ENCODE measurements at regions not wholly inside any gene's neighbourhood (a gene's known extent, or its start where the extent isn't known, plus 50 kb on each side); places are given as distances from the start of the nearest gene placed in this dataset.
"Not testable (repeated sequence)": the region's sequence is repeated elsewhere in the genome, so short reads cannot be mapped to it uniquely, and the experiment has no call there.

GRCh38 chr4:54842656-54843055, 184.9 kb downstream of the KIT start:
- CTCF ChIA-PET, result no interaction called here
- ATAC-seq (no peak), DNase-seq (no peak)
- Mint-ChIP-seq H3K9me3 (ENCODE audit: low read depth) (no peaks in the 10 kb centered on the region), H3K27ac (no peak overlapping the region), H3K36me3 (no peaks in the 10 kb centered on the region), H3K4me3 (no peak overlapping the region), H3K4me1 (no peaks in the 10 kb centered on the region), H3K27me3 (no peaks in the 10 kb centered on the region)

GRCh38 chr4:54842226-54842625, 184.5 kb downstream of the KIT start:
- Mint-ChIP-seq H3K27me3 (no peaks in the 10 kb centered on the region), H3K9me3 (ENCODE audit: low read depth) (no peaks in the 10 kb centered on the region), H3K4me1 (no peaks in the 10 kb centered on the region), H3K27ac (no peak overlapping the region), H3K36me3 (no peaks in the 10 kb centered on the region), H3K4me3 (no peak overlapping the region)
- CTCF ChIA-PET, result no interaction called here
- no peak for ATAC-seq
- DNase-seq, result no peak

GRCh38 chr4:54840992-54841768, 183.4 kb downstream of the KIT start:
- ATAC-seq (no peak), DNase-seq (no peak)
- no peaks in the 10 kb centered on the region for H3K4me1 Mint-ChIP-seq
- H3K4me3 Mint-ChIP-seq, result no peak overlapping the region
- no peaks in the 10 kb centered on the region for H3K27me3 Mint-ChIP-seq
- no peak overlapping the region for H3K27ac Mint-ChIP-seq
- H3K9me3 Mint-ChIP-seq (ENCODE audit: low read depth), result no peaks in the 10 kb centered on the region
- CTCF ChIA-PET, result no interaction called here
- no peaks in the 10 kb centered on the region for H3K36me3 Mint-ChIP-seq

GRCh38 chr4:54840430-54840829, 182.7 kb downstream of the KIT start:
- CTCF ChIA-PET, result no interaction called here
- no peaks in the 10 kb centered on the region for H3K4me1 Mint-ChIP-seq
- H3K4me3 Mint-ChIP-seq, result no peak overlapping the region
- DNase-seq (no peak), ATAC-seq (no peak)
- peaks cover 2% of the 10 kb centered on the region for H3K9me3 Mint-ChIP-seq (ENCODE audit: low read depth)
- H3K27ac Mint-ChIP-seq, result no peak overlapping the region
- H3K36me3 Mint-ChIP-seq, result no peaks in the 10 kb centered on the region
- no peaks in the 10 kb centered on the region for H3K27me3 Mint-ChIP-seq

DNA sequence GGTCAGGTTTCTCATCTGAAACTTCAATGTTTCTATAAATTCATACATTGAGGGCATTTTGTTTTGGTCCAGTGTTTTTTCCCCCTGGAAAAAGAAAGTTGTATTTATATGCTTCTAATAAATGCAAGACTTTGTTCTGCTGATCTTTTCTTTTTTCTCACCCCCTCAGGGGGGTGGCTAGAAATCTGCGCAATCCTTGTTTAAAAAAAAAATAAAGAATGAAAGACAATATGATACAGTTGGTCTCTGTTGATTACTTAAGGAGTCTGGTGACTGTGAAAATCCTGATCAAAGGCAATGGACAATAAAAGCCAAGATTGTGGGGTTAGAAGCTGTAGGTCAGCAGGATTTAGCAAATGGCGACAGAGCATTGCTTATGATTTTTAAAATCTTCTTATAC, 180.5 kb downstream of the KIT start:
- Mint-ChIP-seq H3K9me3 (ENCODE audit: low read depth) (peaks cover 2% of the 10 kb centered on the region), H3K36me3 (no peaks in the 10 kb centered on the region), H3K27me3 (no peaks in the 10 kb centered on the region), H3K4me1 (no peaks in the 10 kb centered on the region), H3K4me3 (no peak overlapping the region), H3K27ac (no peak overlapping the region)
- DNase-seq, result no peak
- CTCF ChIA-PET, result no interaction called here
- ATAC-seq, result no peak

DNA sequence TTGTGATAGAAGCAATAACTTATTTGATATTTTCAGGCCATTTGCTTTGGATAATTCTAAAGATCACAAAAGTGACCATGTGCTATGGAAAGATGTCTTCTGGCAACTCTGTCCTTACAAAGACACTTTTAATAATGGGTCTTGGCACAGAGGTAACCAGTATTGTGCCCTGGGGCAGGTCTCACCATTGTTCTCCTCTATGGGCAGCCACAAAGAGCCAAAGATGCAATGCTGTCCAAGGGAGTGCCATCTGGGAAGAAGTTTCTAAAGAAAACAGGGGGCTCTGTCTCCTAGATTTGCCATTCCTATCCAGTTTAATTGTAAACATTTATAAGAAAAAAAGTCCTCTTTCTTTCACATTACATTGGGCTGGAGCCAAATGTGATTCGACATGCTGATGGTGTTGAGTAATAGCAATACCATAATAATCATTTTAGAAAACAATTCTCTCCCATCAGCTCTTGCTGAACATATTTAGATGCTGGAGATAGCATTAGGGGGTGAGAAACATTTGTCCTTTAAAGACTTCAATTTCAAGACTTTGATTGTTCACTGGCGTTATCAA, 179.9 kb downstream of the KIT start:
- Mint-ChIP-seq H3K9me3 (ENCODE audit: low read depth) (peaks cover 2% of the 10 kb centered on the region), H3K36me3 (no peaks in the 10 kb centered on the region), H3K27me3 (no peaks in the 10 kb centered on the region), H3K4me3 (no peak overlapping the region), H3K4me1 (no peaks in the 10 kb centered on the region), H3K27ac (no peak overlapping the region)
- DNase-seq, result no peak
- ATAC-seq, result no peak
- CTCF ChIA-PET, result no interaction called here

GRCh38 chr4:54828361-54828760, 170.6 kb downstream of the KIT start:
- H3K4me1 Mint-ChIP-seq; H3K27me3 Mint-ChIP-seq; H3K4me3 Mint-ChIP-seq; CTCF ChIA-PET; DNase-seq; H3K9me3 Mint-ChIP-seq (ENCODE audit: low read depth); H3K36me3 Mint-ChIP-seq; ATAC-seq; H3K27ac Mint-ChIP-seq: not testable (repeated sequence)

DNA sequence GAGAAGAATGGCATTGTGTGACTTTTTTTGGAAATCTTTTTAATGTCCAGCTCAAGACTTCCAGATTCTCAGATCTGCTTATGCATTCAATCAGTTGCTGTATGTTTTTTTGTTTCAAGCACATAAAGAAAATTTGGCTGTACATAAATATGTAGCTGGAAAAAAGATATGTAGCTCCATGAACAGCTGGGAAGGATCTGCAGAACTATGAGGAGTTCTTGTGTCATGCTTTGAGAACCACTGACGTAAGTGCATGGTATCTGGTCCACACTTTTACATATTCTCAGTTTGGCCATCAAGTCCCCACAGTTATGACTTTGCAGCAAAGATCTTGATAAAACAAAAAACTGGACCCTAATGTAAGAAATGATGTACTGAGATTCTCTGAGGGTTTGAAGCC, 165.9 kb downstream of the KIT start:
- ATAC-seq, result no peak
- Mint-ChIP-seq H3K9me3 (ENCODE audit: low read depth) (peaks cover 2% of the 10 kb centered on the region), H3K27me3 (no peaks in the 10 kb centered on the region), H3K4me1 (no peaks in the 10 kb centered on the region), H3K36me3 (no peaks in the 10 kb centered on the region), H3K27ac (no peak overlapping the region), H3K4me3 (no peak overlapping the region)
- CTCF ChIA-PET, result no interaction called here
- no peak for DNase-seq

- no peak for ATAC-seq
- H3K4me3 Mint-ChIP-seq, result no peak overlapping the region
- no peak overlapping the region for H3K27ac Mint-ChIP-seq
- H3K9me3 Mint-ChIP-seq (ENCODE audit: low read depth), result no peaks in the 10 kb centered on the region
- CTCF ChIA-PET, result no interaction called here
- no peaks in the 10 kb centered on the region for H3K4me1 Mint-ChIP-seq
- no peak for DNase-seq
- H3K27me3 Mint-ChIP-seq, result no peaks in the 10 kb centered on the region
- no peaks in the 10 kb centered on the region for H3K36me3 Mint-ChIP-seq
Observed at GRCh38 chr4:54819034-54819433, 161.3 kb downstream of the KIT start.

GRCh38 chr4:54818481-54818880, 160.7 kb downstream of the KIT start:
- ATAC-seq, result no peak
- no peaks in the 10 kb centered on the region for H3K36me3 Mint-ChIP-seq
- H3K4me3 Mint-ChIP-seq, result no peak overlapping the region
- no peak overlapping the region for H3K27ac Mint-ChIP-seq
- H3K4me1 Mint-ChIP-seq, result no peaks in the 10 kb centered on the region
- no peaks in the 10 kb centered on the region for H3K9me3 Mint-ChIP-seq (ENCODE audit: low read depth)
- H3K27me3 Mint-ChIP-seq, result no peaks in the 10 kb centered on the region
- CTCF ChIA-PET, result no interaction called here
- no peak for DNase-seq

- Mint-ChIP-seq H3K4me3 (no peak overlapping the region), H3K4me1 (no peaks in the 10 kb centered on the region), H3K36me3 (no peaks in the 10 kb centered on the region), H3K9me3 (ENCODE audit: low read depth) (no peaks in the 10 kb centered on the region), H3K27ac (no peak overlapping the region), H3K27me3 (no peaks in the 10 kb centered on the region)
- CTCF ChIA-PET, result no interaction called here
- DNase-seq (no peak), ATAC-seq (no peak)
Observed at GRCh38 chr4:54813674-54814073, 155.9 kb downstream of the KIT start.

DNA sequence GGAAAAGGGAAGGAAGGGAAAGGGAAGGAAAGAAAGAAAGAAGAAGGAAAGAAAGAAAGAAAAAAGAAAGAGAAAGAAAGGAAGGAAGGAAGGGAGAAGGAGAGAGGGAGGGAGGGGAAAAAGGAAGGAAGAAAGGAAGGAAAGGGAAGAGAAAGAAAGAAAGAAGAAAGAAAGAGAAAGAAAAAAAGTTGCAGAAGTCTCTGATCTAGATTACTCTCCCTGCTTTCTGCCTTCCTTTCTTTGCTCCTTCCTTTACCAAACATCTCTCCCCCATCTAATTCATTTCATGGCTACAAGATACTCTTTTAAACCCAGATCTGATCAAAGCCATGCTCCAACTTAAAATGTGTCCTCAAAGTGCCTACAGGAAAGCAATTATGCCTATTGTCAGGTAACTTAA, 148.6 kb downstream of the KIT start:
- H3K9me3 Mint-ChIP-seq (ENCODE audit: low read depth), result no peaks in the 10 kb centered on the region
- H3K36me3 Mint-ChIP-seq, result no peaks in the 10 kb centered on the region
- ATAC-seq (no peak), DNase-seq (no peak)
- CTCF ChIA-PET, result no interaction called here
- no peaks in the 10 kb centered on the region for H3K4me1 Mint-ChIP-seq
- H3K27me3 Mint-ChIP-seq, result no peaks in the 10 kb centered on the region
- H3K27ac Mint-ChIP-seq, result no peak overlapping the region
- no peak overlapping the region for H3K4me3 Mint-ChIP-seq

DNA sequence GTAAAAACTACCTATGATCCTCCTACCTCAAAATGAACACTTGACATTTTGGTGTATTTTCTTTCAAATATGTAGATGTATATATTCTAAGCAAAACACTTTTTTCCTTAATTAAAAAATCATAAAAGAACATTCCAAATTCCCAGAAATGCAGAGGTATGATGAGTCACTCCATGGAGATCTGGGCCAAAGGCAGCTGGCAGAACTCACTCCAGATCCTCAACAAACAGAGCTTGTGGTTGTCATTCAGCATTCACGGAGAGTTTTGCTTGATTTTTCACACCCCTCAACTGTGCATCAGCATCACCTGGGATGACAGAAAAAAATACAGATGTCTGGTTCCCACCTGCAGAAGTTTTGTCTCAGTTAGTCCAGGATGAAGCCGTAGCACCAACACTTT, 144.6 kb downstream of the KIT start:
- H3K27ac Mint-ChIP-seq, result no peak overlapping the region
- no peak overlapping the region for H3K4me3 Mint-ChIP-seq
- CTCF ChIA-PET, result no interaction called here
- H3K36me3 Mint-ChIP-seq, result no peaks in the 10 kb centered on the region
- no peaks in the 10 kb centered on the region for H3K9me3 Mint-ChIP-seq (ENCODE audit: low read depth)
- no peaks in the 10 kb centered on the region for H3K27me3 Mint-ChIP-seq
- ATAC-seq, result no peak
- DNase-seq, result no peak
- H3K4me1 Mint-ChIP-seq, result no peaks in the 10 kb centered on the region

GRCh38 chr4:54800831-54801530, 143.2 kb downstream of the KIT start:
- CTCF ChIA-PET, result no interaction called here
- no peak overlapping the region for H3K27ac Mint-ChIP-seq

More at GRCh38 chr4:54800831-54801530, 143.2 kb downstream of the KIT start:
- H3K4me1 Mint-ChIP-seq, result no peaks in the 10 kb centered on the region
- H3K27me3 Mint-ChIP-seq, result no peaks in the 10 kb centered on the region
- H3K9me3 Mint-ChIP-seq (ENCODE audit: low read depth), result no peaks in the 10 kb centered on the region
- DNase-seq (no peak), ATAC-seq (no peak)
- H3K36me3 Mint-ChIP-seq, result no peaks in the 10 kb centered on the region
- no peak overlapping the region for H3K4me3 Mint-ChIP-seq

Data from activated CD8-positive, alpha-beta memory T cell treated with anti-CD3 and anti-CD28 coated beads, Interleukin-2, amount 10 ng/mL, durations not matched to agents 7 days and 5 days (primary cell).